ENCODE measurements at regions not wholly inside any gene's neighbourhood (a gene's known extent, or its start where the extent isn't known, plus 50 kb on each side); places are given as distances from the start of the nearest gene placed in this dataset.
A peak's percentile ranks its signal among the peaks of the same experiment; 100 is the strongest.

- peaks cover 18% of the 10 kb centered on the region for H3F3A ChIP-seq (replicated peaks; ENCODE audit: insufficient read depth)
- H3K4me3 ChIP-seq (ENCODE audit: low read depth in 2 of 2, low read length in 1 of 2), result no peak overlapping the region
- peaks cover 0 to 11% of the 10 kb centered on the region in 2 experiments; a peak in 3 of 4 replicates for H3K4me1 ChIP-seq (ENCODE audit: control insufficient read depth in 1 of 2, insufficient read depth in 2 of 2, low read depth in 1 of 2, low read length in 1 of 2)
- H3K79me2 ChIP-seq (ENCODE audit: insufficient read depth), result no peaks in the 10 kb centered on the region
- CTCF ChIA-PET, result no interaction called here
- peaks cover 8% of the 10 kb centered on the region; the same call in 1 of the 2 replicates for H3K9me3 ChIP-seq
- no peaks in the 10 kb centered on the region for H3K36me3 ChIP-seq (replicated peaks in 1 of 2; ENCODE audit: control insufficient read depth in 1 of 2, insufficient read depth in 2 of 2, low read length in 1 of 2)
- no peaks in the 10 kb centered on the region for H4K20me1 ChIP-seq (ENCODE audit: insufficient read depth)
- H3K27me3 ChIP-seq (ENCODE audit: insufficient read depth), result no peaks in the 10 kb centered on the region
- POLR2A ChIA-PET, result no interaction called here
- WGBS (ENCODE audit: low lambda C conversion rate), result 35% methylated on average over 2 of the region's 2 CpGs
- no peak for DNase-seq
- no peaks in the 10 kb centered on the region for H3K9me2 ChIP-seq
- peak overlapping the region in 1 of 2 experiments; percentile 89; a peak in 1 of 4 replicates for H3K27ac ChIP-seq (ENCODE audit: low read depth in 2 of 2, low read length in 1 of 2)
- H3K9ac ChIP-seq, result no peak overlapping the region
- H2AFZ ChIP-seq (ENCODE audit: low read depth), result no peak overlapping the region
- no peak overlapping the region for H3K4me2 ChIP-seq
- TF ChIP-seq SIN3A (IDR thresholded peaks at IDR 0.05; ENCODE audit: borderline replicate concordance, low read depth, low read length), result no peak
- TF ChIP-seq PBX3 (IDR thresholded peaks at IDR 0.05), result peak; percentile 72
- no peak for TF ChIP-seq USF1 (IDR thresholded peaks at IDR 0.05; ENCODE audit: borderline replicate concordance, low read depth)
- TF ChIP-seq MAX (IDR thresholded peaks at IDR 0.05; ENCODE audit: low read depth), result no peak
- TF ChIP-seq REST (IDR thresholded peaks at IDR 0.05; ENCODE audit: low read depth, low read length), result no peak
- TF ChIP-seq TCF12 (IDR thresholded peaks at IDR 0.05), result peak; percentile 84
- TF ChIP-seq RXRA (IDR thresholded peaks at IDR 0.05; ENCODE audit: borderline replicate concordance, low read depth), result peak; percentile 18; the same call in 1 of the 2 replicates
- TF ChIP-seq EP300 (IDR thresholded peaks at IDR 0.05; ENCODE audit: borderline replicate concordance in 1 of 2, low read depth in 1 of 2, low read length in 1 of 2), result peak in 1 of 2 experiments; percentile 36; a peak in 1 of 4 replicates
- no peak for TF ChIP-seq RCOR1 (IDR thresholded peaks at IDR 0.05; ENCODE audit: low read length)
- no peak for TF ChIP-seq YY1 (IDR thresholded peaks at IDR 0.05; ENCODE audit: low read depth)
- TF ChIP-seq FOSL2 (IDR thresholded peaks at IDR 0.05; ENCODE audit: borderline replicate concordance, low read depth), result no peak
- no peak for TF ChIP-seq CHD2 (IDR thresholded peaks at IDR 0.05; ENCODE audit: low read length, partially characterized antibody)
- peak; percentile 60; the same call in 1 of the 2 replicates for TF ChIP-seq FOXM1 (IDR thresholded peaks at IDR 0.05; ENCODE audit: low read depth)
- no peak for TF ChIP-seq FOXJ3 (CRISPR knock-in tag; IDR thresholded peaks at IDR 0.05)
- TF ChIP-seq RAD21 (IDR thresholded peaks at IDR 0.05; ENCODE audit: low read length), result no peak
- no peak for TF ChIP-seq GATA2 (CRISPR knock-in tag; IDR thresholded peaks at IDR 0.05)
- no peak for TF ChIP-seq MXI1 (IDR thresholded peaks at IDR 0.05; ENCODE audit: low read depth, low read length)
- TF ChIP-seq NFIC (IDR thresholded peaks at IDR 0.05; ENCODE audit: borderline replicate concordance), result 0 out of 2 replicates have a peak, but pooled peaks have one; percentile 12
- no peak for TF ChIP-seq RFX5 (IDR thresholded peaks at IDR 0.05; ENCODE audit: low read length)
- peak; percentile 41; the same call in 1 of the 2 replicates for TF ChIP-seq POLR2AphosphoS5 (IDR thresholded peaks at IDR 0.05; ENCODE audit: low read depth, low read length)
- no peak for TF ChIP-seq USF2 (IDR thresholded peaks at IDR 0.05; ENCODE audit: borderline replicate concordance, low read depth, low read length)
- TF ChIP-seq ELF1 (IDR thresholded peaks at IDR 0.05), result no peak
- 0 out of 2 replicates have a peak, but pooled peaks have one; percentile 24 for TF ChIP-seq TEAD4 (IDR thresholded peaks at IDR 0.05; ENCODE audit: borderline replicate concordance, insufficient read depth)
- TF ChIP-seq CTCF (IDR thresholded peaks at IDR 0.05), result no peak
These were observed 60.7 kb upstream of the BDKRB2 start for GRCh38 chr14:96143906-96144305.

Data from SK-N-SH (cell line).